K562 (cell line): ENCODE measurements at regions not wholly inside any gene's neighbourhood (a gene's known extent, or its start where the extent isn't known, plus 50 kb on each side); places are given as distances from the start of the nearest gene placed in this dataset.

Experiments used
- ATAC-seq: fragments of 200-7000 bp; cut with Tn5 transposase; 3 replicates; pipeline ENCODE4 v1.9.1; 2020; ENCODE audit warnings: moderate library complexity
- BruUV-seq: library from RNA; stranded (reverse); fragments of 400-500 nt; replicated peaks from 2 replicates; lab custom pipeline; 2021; lab: Mats Ljungman, UMichigan
- CTCF ChIA-PET: fragments of 300-600 bp; formaldehyde crosslinking; extraction: SDS; loops from one replicate; lab custom pipeline; 2021; ENCODE audit warnings: low intra/inter-chr PET ratio; lab: Yijun Ruan, JAX
- POLR2A ChIA-PET: fragments of 300-600, 350-650 bp; sonication (Branson Sonifier 250); formaldehyde crosslinking; extraction: SDS; loops from one replicate; lab custom pipeline; 2021; ENCODE audit warnings: antibody characterized with exemption, inconsistent platforms; lab: Yijun Ruan, JAX
- DNase-seq, 4 experiments: peaks; one replicate each; pipeline versions ENCODE4 v3.0.0 to v3.0.0-alpha.2; 2011 to 2018; ENCODE audit warnings: low spot score in 3 of 4, mixed read lengths in 3 of 4; ENCODE audit errors: extremely low read depth in 1 of 4
- FAIRE-seq: peaks from 2 replicates; lab custom pipeline; 2011; peaks lifted over from hg19 to GRCh38; lab: Jason Lieb, UNC
- H2AFZ ChIP-seq: 2 replicates; pipeline ENCODE4 v1.6.0; 2011; ENCODE audit warnings: low read depth, low read length, control low read depth, inconsistent platforms
- H3K27ac ChIP-seq: fragments of 200-600 bp; 3 replicates; pipeline ENCODE4 v1.8.0; 2011; ENCODE audit warnings: low read depth, mild to moderate bottlenecking, control low read depth, inconsistent platforms, low read length, moderate library complexity, mixed read lengths; ENCODE audit errors: extremely low read depth
- H3K27me3 ChIP-seq, 2 experiments: fragments of 300-600 bp in 1 of 2; 2 replicates in 1 of 2; 3 replicates in 1 of 2; pipeline versions ENCODE4 v1.6.0 to v1.8.0; 2011; ENCODE audit warnings: inconsistent platforms in 2 of 2, low read length in 2 of 2, mild to moderate bottlenecking in 1 of 2, mixed read lengths in 1 of 2, moderate library complexity in 1 of 2; ENCODE audit not compliant: control insufficient read depth in 2 of 2, insufficient read depth in 2 of 2
- H3K36me3 ChIP-seq: fragments of 300-600 bp; 3 replicates; pipeline ENCODE4 v1.8.0; 2011; ENCODE audit warnings: mild to moderate bottlenecking, low read length, inconsistent platforms; ENCODE audit not compliant: control insufficient read depth, insufficient read depth
- H3K4me1 ChIP-seq, 2 experiments: fragments of 200-600 bp in 1 of 2; replicated peaks in 1 of 2; 2 replicates in 1 of 2; 3 replicates in 1 of 2; pipeline versions ENCODE4 v1.5.1 to v1.8.0; 2011; ENCODE audit warnings: inconsistent platforms in 2 of 2, low read length in 2 of 2, mild to moderate bottlenecking in 1 of 2, mixed read lengths in 1 of 2, moderate library complexity in 1 of 2; ENCODE audit not compliant: control insufficient read depth in 2 of 2, insufficient read depth in 2 of 2
- H3K4me2 ChIP-seq: 2 replicates; pipeline ENCODE4 v1.6.1; 2011; ENCODE audit warnings: low read length, control low read depth, inconsistent platforms, mixed read lengths; ENCODE audit not compliant: insufficient read depth
- H3K4me3 ChIP-seq: fragments of 200-600 bp; sonication (generic), shearing (Covaris generic); 2 replicates; pipeline ENCODE4 v1.5.1; 2016; ENCODE audit warnings: control low read depth, inconsistent platforms
- H3K79me2 ChIP-seq: fragments of 200-600 bp; 3 replicates; pipeline ENCODE4 v1.8.0; 2011; ENCODE audit warnings: low read length, inconsistent platforms; ENCODE audit not compliant: control insufficient read depth, insufficient read depth
- H3K9ac ChIP-seq, 2 experiments: 2 replicates each; pipeline versions ENCODE4 v1.6.0 to v1.6.1; 2011; ENCODE audit warnings: low read depth in 2 of 2, low read length in 2 of 2, control low read depth in 1 of 2, inconsistent platforms in 1 of 2, mild to moderate bottlenecking in 1 of 2, mixed read lengths in 1 of 2; ENCODE audit not compliant: insufficient read depth in 1 of 2
- H3K9me1 ChIP-seq: one replicate; pipeline ENCODE4 v1.6.0; 2011; ENCODE audit warnings: inconsistent platforms, mild to moderate bottlenecking, low read length, moderate library complexity; ENCODE audit not compliant: control insufficient read depth, insufficient read depth
- H3K9me3 ChIP-seq: replicated peaks from 2 replicates; pipeline ENCODE4 v1.5.1; 2011; ENCODE audit warnings: low read depth, low read length, inconsistent platforms; ENCODE audit not compliant: control insufficient read depth, insufficient read depth
- H4K20me1 ChIP-seq: replicated peaks from 2 replicates; pipeline ENCODE4 v1.6.1; 2011; ENCODE audit warnings: low read length, inconsistent platforms, mixed read lengths; ENCODE audit not compliant: control insufficient read depth, insufficient read depth
- ADNP ChIP-seq: fragments of 200-800 bp; sonication (Bioruptor generic); IDR thresholded peaks from 2 replicates; pipeline ENCODE4 v1.6.1; 2016; ENCODE audit warnings: missing genetic modification characterization, missing compliant biosample characterization
- CHD1 ChIP-seq: fragments of 200-600 bp; sonication (generic); IDR thresholded peaks from one replicate; pipeline ENCODE4 v1.6.1; 2012; ENCODE audit warnings: mild to moderate bottlenecking, moderate library complexity, low read length, inconsistent platforms
- CUX1 ChIP-seq: fragments of 200-800 bp; sonication (Bioruptor generic); IDR thresholded peaks from 2 replicates; pipeline ENCODE4 v1.6.1; 2016; ENCODE audit warnings: missing genetic modification characterization, missing compliant biosample characterization
- FOS ChIP-seq: IDR thresholded peaks from 3 replicates; pipeline ENCODE4 v1.6.1; 2011; ENCODE audit not compliant: insufficient read length; ENCODE audit errors: extremely low read depth
- MCM2 ChIP-seq: fragments of 450-650 bp; IDR thresholded peaks from 2 replicates; pipeline ENCODE4 v1.6.1; 2017; ENCODE audit warnings: low read depth, mild to moderate bottlenecking
- ZNF134 ChIP-seq: fragments of 250-450 bp; sonication (Bioruptor Pico); conservative IDR thresholded peaks from 2 replicates; pipeline ENCODE4 v1.4.0; 2020
- ZNF449 ChIP-seq: fragments of 250-450 bp; sonication (Bioruptor Pico); IDR thresholded peaks from 2 replicates; pipeline ENCODE4 v1.8.0; 2022; ENCODE audit warnings: moderate library complexity, mild to moderate bottlenecking, inconsistent platforms
- WGBS: fragments of 100-300 bp; shearing (Covaris generic); methylation state at CpG from one replicate; pipeline ENCODE4 v1.1.6; 2016; ENCODE audit warnings: low coverage, mixed read lengths; ENCODE audit not compliant: insufficient coverage; ENCODE audit errors: missing lambda C conversion rate; 5-methylcytosine and 5-hydroxymethylcytosine counted together
- in situ Hi-C: fragments of 300-500 bp; cut with MboI; formaldehyde crosslinking; loops from 4 replicates; pipeline ENCODE4 v1.15.0; 2018; ENCODE audit warnings: inconsistent platforms, mixed read lengths
- intact Hi-C: fragments of 100-400 bp; cut with micrococcal nuclease; formaldehyde crosslinking; loops from 2 replicates; pipeline ENCODE4 v1.14.2; 2022
- TF ChIP-seq, protein P1 (sequence below): fragments of 250-450 bp; sonication (Bioruptor Pico); IDR thresholded peaks from 2 replicates; pipeline ENCODE4 v1.8.0; 2022; ENCODE audit warnings: inconsistent platforms

DNA sequence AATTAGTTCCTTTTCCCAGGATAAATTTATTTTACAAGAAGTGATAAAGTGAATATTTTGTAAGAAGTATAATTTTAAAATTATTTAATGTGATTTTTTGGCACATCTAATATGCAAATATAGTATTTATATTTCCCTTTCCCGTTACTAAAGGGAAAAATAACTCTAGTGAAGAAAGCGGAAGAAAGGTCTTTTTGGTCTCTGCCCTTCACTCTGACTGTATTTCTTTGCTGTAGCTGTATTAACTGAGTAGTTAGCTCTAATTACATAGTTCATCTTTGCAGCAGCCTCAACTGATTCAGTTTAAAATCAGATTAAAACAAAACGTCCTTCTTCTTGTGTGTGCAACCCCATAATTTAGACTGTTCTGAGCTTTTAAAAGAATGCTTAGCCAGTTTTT lies 57.4 kb upstream of the RNF144B start:
- H3K79me2 ChIP-seq: no peaks in the 10 kb centered on the region
- ChIA-PET CTCF (no interaction called here), POLR2A (no interaction called here)
- no peaks in the 10 kb centered on the region for H3K36me3 ChIP-seq
- no peak for ATAC-seq
- H3K9me3 ChIP-seq: no peaks in the 10 kb centered on the region
- in situ Hi-C loops (no loop called here), intact Hi-C loops (loop anchor here (10.0 kb wide), 1 partner anchor 265 kb away; no protein-coding TSS in a partner anchor)
- 2% methylated on average over 3 of the region's 3 CpGs for WGBS
- no peaks in the 10 kb centered on the region for H3K4me1 ChIP-seq
- no peaks in the 10 kb centered on the region for H3K27me3 ChIP-seq
- H3K4me2 ChIP-seq: no peak overlapping the region
- FAIRE-seq: no peak
- no peaks in the 10 kb centered on the region for H4K20me1 ChIP-seq
- no peaks in the 10 kb centered on the region for H3K9me1 ChIP-seq
- no peak for DNase-seq
- H3K9ac ChIP-seq: no peak overlapping the region
- no peak overlapping the region for H3K4me3 ChIP-seq
- no peak overlapping the region for H3K27ac ChIP-seq
- H2AFZ ChIP-seq: no peak overlapping the region
- BruUV-seq: no TSS peak
- TF ChIP-seq FOS (no peak), MCM2 (no peak), ZNF134 (no peak), CHD1 (no peak)
- TF ChIP-seq, protein P1, sequence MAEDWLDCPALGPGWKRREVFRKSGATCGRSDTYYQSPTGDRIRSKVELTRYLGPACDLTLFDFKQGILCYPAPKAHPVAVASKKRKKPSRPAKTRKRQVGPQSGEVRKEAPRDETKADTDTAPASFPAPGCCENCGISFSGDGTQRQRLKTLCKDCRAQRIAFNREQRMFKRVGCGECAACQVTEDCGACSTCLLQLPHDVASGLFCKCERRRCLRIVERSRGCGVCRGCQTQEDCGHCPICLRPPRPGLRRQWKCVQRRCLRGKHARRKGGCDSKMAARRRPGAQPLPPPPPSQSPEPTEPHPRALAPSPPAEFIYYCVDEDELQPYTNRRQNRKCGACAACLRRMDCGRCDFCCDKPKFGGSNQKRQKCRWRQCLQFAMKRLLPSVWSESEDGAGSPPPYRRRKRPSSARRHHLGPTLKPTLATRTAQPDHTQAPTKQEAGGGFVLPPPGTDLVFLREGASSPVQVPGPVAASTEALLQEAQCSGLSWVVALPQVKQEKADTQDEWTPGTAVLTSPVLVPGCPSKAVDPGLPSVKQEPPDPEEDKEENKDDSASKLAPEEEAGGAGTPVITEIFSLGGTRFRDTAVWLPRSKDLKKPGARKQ: no peak

GRCh38 chr6:18328540-18328939 lies 58.6 kb upstream of the RNF144B start:
- ChIA-PET CTCF (no interaction called here), POLR2A (no interaction called here)
- H3K36me3 ChIP-seq: no peaks in the 10 kb centered on the region
- no peak overlapping the region for H3K4me2 ChIP-seq
- H2AFZ ChIP-seq: no peak overlapping the region
- ATAC-seq (no peak), FAIRE-seq (no peak), DNase-seq (no peak)
- no peak overlapping the region for H3K27ac ChIP-seq
- no TSS peak for BruUV-seq
- H4K20me1 ChIP-seq: 0 out of 2 replicates have a peak, but pooled peaks cover 3% of the 10 kb centered on the region
- H3K9me3 ChIP-seq: no peaks in the 10 kb centered on the region
- H3K4me1 ChIP-seq: no peaks in the 10 kb centered on the region
- intact Hi-C loops (loop anchor here (10.0 kb wide), 1 partner anchor 266 kb away; no protein-coding TSS in a partner anchor), in situ Hi-C loops (no loop called here)
- H3K9me1 ChIP-seq: no peaks in the 10 kb centered on the region
- H3K79me2 ChIP-seq: no peaks in the 10 kb centered on the region
- no peaks in the 10 kb centered on the region for H3K27me3 ChIP-seq
- no peak overlapping the region for H3K9ac ChIP-seq
- H3K4me3 ChIP-seq: no peak overlapping the region
- 2% methylated on average over 3 of the region's 3 CpGs for WGBS
- no peak for TF ChIP-seq ZNF449 (CRISPR knock-in tag)
- TF ChIP-seq ADNP (tag): no peak
- TF ChIP-seq CUX1 (CRISPR knock-in tag): no peak
